Mesendoderm (in vitro differentiated cells): ENCODE measurements at regions not wholly inside any gene's neighbourhood (a gene's known extent, or its start where the extent isn't known, plus 50 kb on each side); places are given as distances from the start of the nearest gene placed in this dataset.

Experiments used
- DNase-seq: peaks from one replicate; pipeline ENCODE4 v3.0.0; 2013
- H2AK5ac ChIP-seq: 2 replicates; pipeline ENCODE4 v1.6.1; 2013; ENCODE audit warnings: low read length, inconsistent platforms
- H2BK120ac ChIP-seq: 2 replicates; pipeline ENCODE4 v1.6.1; 2013; ENCODE audit warnings: low read depth, mild to moderate bottlenecking, low read length, moderate library complexity, mixed read lengths
- H2BK15ac ChIP-seq: replicated peaks from 2 replicates; pipeline ENCODE4 v1.6.1; 2013; ENCODE audit warnings: low read depth, mild to moderate bottlenecking, moderate library complexity
- H2BK5ac ChIP-seq: 2 replicates; pipeline ENCODE4 v1.6.1; 2013; ENCODE audit warnings: low read length, inconsistent platforms
- H3K18ac ChIP-seq: 2 replicates; pipeline ENCODE4 v1.6.1; 2013; ENCODE audit warnings: mild to moderate bottlenecking, low read length, mixed read lengths
- H3K23ac ChIP-seq: one replicate; pipeline ENCODE4 v1.6.1; 2013; ENCODE audit warnings: low read length
- H3K27ac ChIP-seq: 2 replicates; pipeline ENCODE4 v1.5.1; 2013; ENCODE audit warnings: low read depth, mild to moderate bottlenecking, inconsistent platforms, low read length, moderate library complexity
- H3K27me3 ChIP-seq: 2 replicates; pipeline ENCODE4 v1.6.1; 2013; ENCODE audit warnings: low read length, control low read depth, mild to moderate bottlenecking, inconsistent platforms; ENCODE audit not compliant: insufficient read depth, poor library complexity
- H3K36me3 ChIP-seq: 2 replicates; pipeline ENCODE4 v1.6.1; 2013; ENCODE audit warnings: low read length, inconsistent platforms; ENCODE audit not compliant: control insufficient read depth, insufficient read depth
- H3K4ac ChIP-seq: one replicate; pipeline ENCODE4 v1.6.1; 2013; ENCODE audit warnings: low read depth, mild to moderate bottlenecking, low read length, moderate library complexity
- H3K4me1 ChIP-seq: 2 replicates; pipeline ENCODE4 v1.6.1; 2013; ENCODE audit warnings: low read depth, low read length, inconsistent platforms; ENCODE audit not compliant: control insufficient read depth
- H3K4me2 ChIP-seq: 2 replicates; pipeline ENCODE4 v1.6.1; 2013; ENCODE audit warnings: low read length
- H3K4me3 ChIP-seq: 2 replicates; pipeline ENCODE4 v1.5.1; 2013; ENCODE audit warnings: mild to moderate bottlenecking, low read length
- H3K56ac ChIP-seq: one replicate; pipeline ENCODE4 v1.6.1; 2013; ENCODE audit warnings: low read length
- H3K79me1 ChIP-seq: 2 replicates; pipeline ENCODE4 v1.6.1; 2013; ENCODE audit warnings: low read length, inconsistent platforms
- H3K79me2 ChIP-seq: 2 replicates; pipeline ENCODE4 v1.6.1; 2013; ENCODE audit warnings: mild to moderate bottlenecking, low read length; ENCODE audit not compliant: control insufficient read depth, insufficient read depth
- H3K9ac ChIP-seq: 2 replicates; pipeline ENCODE4 v1.6.1; 2013; ENCODE audit warnings: low read length, inconsistent platforms
- H4K5ac ChIP-seq: one replicate; pipeline ENCODE4 v1.6.1; 2013; ENCODE audit warnings: low read length
- H4K8ac ChIP-seq: one replicate; pipeline ENCODE4 v1.6.1; 2013; ENCODE audit warnings: low read depth, mild to moderate bottlenecking, control low read depth, low read length, moderate library complexity
- WGBS: extraction: QIAGEN DNeasy Blood & Tissue Kit; methylation state at CpG from one replicate; pipeline ENCODE4 v1.1.7; 2013; ENCODE audit warnings: low lambda C conversion rate, missing lambda C conversion rate; ENCODE audit not compliant: insufficient coverage; ENCODE audit errors: extremely low coverage; 5-methylcytosine and 5-hydroxymethylcytosine counted together

GRCh38 chr2:104438481-104438880, 415.4 kb upstream of the POU3F3 start:
- peak overlapping the region; percentile 69 for H2BK5ac ChIP-seq
- peak; percentile 96 for DNase-seq
- no CpG with 5 or more reads among the region's 3 CpGs for WGBS

GRCh38 chr2:104443145-104443544, 410.8 kb upstream of the POU3F3 start:
- H2AK5ac ChIP-seq: no peak overlapping the region
- no peak overlapping the region for H3K18ac ChIP-seq
- H3K79me2 ChIP-seq: no peaks in the 10 kb centered on the region
- H3K27ac ChIP-seq: no peak overlapping the region
- no peak overlapping the region for H3K4me2 ChIP-seq
- DNase-seq: no peak
- no peak overlapping the region for H2BK120ac ChIP-seq
- no peak overlapping the region for H3K56ac ChIP-seq
- no peak overlapping the region for H3K4ac ChIP-seq
- H3K4me1 ChIP-seq: no peaks in the 10 kb centered on the region
- no peaks in the 10 kb centered on the region for H3K27me3 ChIP-seq
- no peak overlapping the region for H4K5ac ChIP-seq
- no peak overlapping the region for H3K4me3 ChIP-seq
- H2BK15ac ChIP-seq: no peak overlapping the region
- H3K9ac ChIP-seq: no peak overlapping the region
- H3K36me3 ChIP-seq: no peaks in the 10 kb centered on the region
- H3K79me1 ChIP-seq: no peaks in the 10 kb centered on the region
- no peak overlapping the region for H3K23ac ChIP-seq
- WGBS: no CpG with 5 or more reads among the region's 5 CpGs
- no peak overlapping the region for H2BK5ac ChIP-seq
- H4K8ac ChIP-seq: no peak overlapping the region

More at GRCh38 chr2:104438481-104438880, 415.4 kb upstream of the POU3F3 start:
- Histone ChIP-seq H3K27me3 (no peaks in the 10 kb centered on the region), H3K4ac (no peak overlapping the region), H3K79me2 (no peaks in the 10 kb centered on the region), H3K56ac (peak overlapping the region; percentile 44), H3K4me2 (no peak overlapping the region), H2BK15ac (no peak overlapping the region), H3K4me3 (no peak overlapping the region), H3K18ac (no peak overlapping the region), H2AK5ac (peak overlapping the region; percentile 84), H4K8ac (no peak overlapping the region), H3K9ac (no peak overlapping the region), H3K27ac (peak overlapping the region; percentile 47), H3K79me1 (no peaks in the 10 kb centered on the region), H3K36me3 (no peaks in the 10 kb centered on the region), H3K23ac (no peak overlapping the region), H2BK120ac (no peak overlapping the region), H4K5ac (no peak overlapping the region), H3K4me1 (peaks cover 1% of the 10 kb centered on the region)

GRCh38 chr2:104444392-104444791, 409.5 kb upstream of the POU3F3 start:
- Histone ChIP-seq H3K18ac (no peak overlapping the region), H3K4me1 (no peaks in the 10 kb centered on the region), H2BK5ac (no peak overlapping the region), H3K56ac (no peak overlapping the region), H3K9ac (no peak overlapping the region), H3K27me3 (no peaks in the 10 kb centered on the region), H3K79me2 (no peaks in the 10 kb centered on the region), H3K36me3 (no peaks in the 10 kb centered on the region), H3K4ac (no peak overlapping the region), H2BK15ac (no peak overlapping the region), H4K8ac (no peak overlapping the region), H2BK120ac (no peak overlapping the region), H4K5ac (no peak overlapping the region), H3K4me2 (no peak overlapping the region), H3K79me1 (no peaks in the 10 kb centered on the region), H3K4me3 (no peak overlapping the region), H2AK5ac (no peak overlapping the region), H3K27ac (no peak overlapping the region), H3K23ac (no peak overlapping the region)
- no CpG with 5 or more reads among the region's 4 CpGs for WGBS
- DNase-seq: no peak

DNA sequence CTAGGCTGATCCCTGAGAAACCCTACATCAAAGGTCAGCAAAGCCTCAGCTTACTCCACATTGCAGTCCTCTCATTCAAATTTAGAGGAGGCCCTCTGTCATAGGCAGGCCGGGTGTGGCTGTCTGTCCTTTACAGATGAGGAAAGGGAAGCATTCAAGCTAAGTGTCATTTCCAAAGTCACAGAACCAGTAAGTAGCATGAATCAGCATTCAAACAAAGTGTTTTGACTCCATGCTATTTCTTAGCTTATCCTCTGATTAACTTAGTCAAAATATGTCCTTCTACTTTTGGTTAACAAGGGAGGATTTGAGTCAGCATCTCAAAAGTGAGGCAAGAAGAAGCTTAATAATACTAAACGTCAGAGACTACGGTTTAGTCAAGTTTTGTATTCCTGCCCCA, 409.0 kb upstream of the POU3F3 start:
- H3K4me1 ChIP-seq: no peaks in the 10 kb centered on the region
- H3K36me3 ChIP-seq: no peaks in the 10 kb centered on the region
- no CpG with 5 or more reads among the region's 3 CpGs for WGBS
- no peak overlapping the region for H2BK5ac ChIP-seq
- DNase-seq: no peak
- no peak overlapping the region for H2AK5ac ChIP-seq
- no peak overlapping the region for H3K9ac ChIP-seq
- no peak overlapping the region for H3K4me2 ChIP-seq
- no peak overlapping the region for H4K5ac ChIP-seq
- no peak overlapping the region for H3K23ac ChIP-seq
- H2BK15ac ChIP-seq: no peak overlapping the region
- H3K27ac ChIP-seq: no peak overlapping the region
- H2BK120ac ChIP-seq: no peak overlapping the region
- no peak overlapping the region for H3K18ac ChIP-seq
- H4K8ac ChIP-seq: no peak overlapping the region
- no peak overlapping the region for H3K4me3 ChIP-seq
- no peaks in the 10 kb centered on the region for H3K27me3 ChIP-seq
- no peaks in the 10 kb centered on the region for H3K79me1 ChIP-seq
- H3K56ac ChIP-seq: no peak overlapping the region
- no peaks in the 10 kb centered on the region for H3K79me2 ChIP-seq
- no peak overlapping the region for H3K4ac ChIP-seq

- Histone ChIP-seq H2AK5ac (no peak overlapping the region), H3K79me2 (no peaks in the 10 kb centered on the region), H4K8ac (no peak overlapping the region), H2BK15ac (no peak overlapping the region), H3K18ac (no peak overlapping the region), H3K23ac (no peak overlapping the region), H4K5ac (no peak overlapping the region), H3K4ac (no peak overlapping the region), H3K4me2 (no peak overlapping the region), H2BK5ac (no peak overlapping the region), H3K27me3 (no peaks in the 10 kb centered on the region), H3K79me1 (no peaks in the 10 kb centered on the region), H3K9ac (no peak overlapping the region), H3K36me3 (no peaks in the 10 kb centered on the region), H3K4me1 (no peaks in the 10 kb centered on the region), H2BK120ac (no peak overlapping the region), H3K27ac (no peak overlapping the region), H3K4me3 (no peak overlapping the region), H3K56ac (no peak overlapping the region)
- no peak for DNase-seq
- no CpG with 5 or more reads among the region's 2 CpGs for WGBS
These were observed 406.0 kb upstream of the POU3F3 start for GRCh38 chr2:104447831-104448434.
